WTC11 (cell line): ENCODE measurements at regions not wholly inside any gene's neighbourhood (a gene's known extent, or its start where the extent isn't known, plus 50 kb on each side); places are given as distances from the start of the nearest gene placed in this dataset.
"Not testable (repeated sequence)": the region's sequence is repeated elsewhere in the genome, so short reads cannot be mapped to it uniquely, and the experiment has no call there.

Experiments used
- ATAC-seq: fragments of 200-7000 bp; cut with Tn5 transposase; 2 replicates; pipeline ENCODE4 v1.10.0; 2021; ENCODE audit warnings: mild to moderate bottlenecking, moderate library complexity
- CTCF ChIA-PET: fragments of 300-600 bp; sonication (Branson Sonifier 250); formaldehyde crosslinking; loops from one replicate; lab custom pipeline; 2021; ENCODE audit warnings: antibody characterized with exemption; lab: Charles Lee
- POLR2A ChIA-PET: fragments of 350-600 bp; sonication (Branson Sonifier 250); formaldehyde crosslinking; loops from one replicate; lab custom pipeline; 2021; ENCODE audit warnings: antibody characterized with exemption; lab: Charles Lee
- DNase-seq: peaks from one replicate; pipeline ENCODE4 v3.0.0; 2021; ENCODE audit warnings: low spot score
- H3K27ac Mint-ChIP-seq: 2 replicates; pipeline ENCODE4 v1.8.0; 2021; ENCODE audit warnings: mixed read lengths
- H3K27me3 Mint-ChIP-seq: 2 replicates; pipeline ENCODE4 v1.8.0; 2021; ENCODE audit warnings: low read depth, mild to moderate bottlenecking, moderate library complexity, mixed read lengths
- H3K36me3 Mint-ChIP-seq: 2 replicates; pipeline ENCODE4 v1.8.0; 2021; ENCODE audit warnings: mixed read lengths
- H3K4me1 Mint-ChIP-seq: 2 replicates; pipeline ENCODE4 v1.8.0; 2022; ENCODE audit warnings: mixed read lengths
- H3K4me3 Mint-ChIP-seq: 2 replicates; pipeline ENCODE4 v1.8.0; 2021; ENCODE audit warnings: mild to moderate bottlenecking, moderate library complexity, mixed read lengths
- H3K9me3 Mint-ChIP-seq: 2 replicates; pipeline ENCODE4 v1.8.0; 2021; ENCODE audit warnings: mixed read lengths
- EMX1 ChIP-seq: fragments of 250-450 bp; sonication (Bioruptor Pico); IDR thresholded peaks from 2 replicates; pipeline ENCODE4 v1.8.0; 2021; ENCODE audit warnings: mild to moderate bottlenecking
- MXD4 ChIP-seq: fragments of 250-450 bp; sonication (Bioruptor Pico); IDR thresholded peaks from 2 replicates; pipeline ENCODE4 v1.8.0; 2021; ENCODE audit warnings: mild to moderate bottlenecking, moderate library complexity, borderline replicate concordance
- NFYB ChIP-seq: sonication (generic); formaldehyde crosslinking; conservative IDR thresholded peaks from 2 replicates; pipeline ENCODE4 v1.8.0; 2022; ENCODE audit warnings: low read depth, missing genetic modification reagents
- SMAD3 ChIP-seq: sonication (generic); formaldehyde crosslinking; IDR thresholded peaks from 2 replicates; pipeline ENCODE4 v1.8.0; 2022; ENCODE audit warnings: missing genetic modification reagents, mild to moderate bottlenecking, borderline replicate concordance
- SOX15 ChIP-seq: fragments of 250-450 bp; sonication (Bioruptor Pico); IDR thresholded peaks from 2 replicates; pipeline ENCODE4 v1.9.0; 2021; ENCODE audit warnings: mild to moderate bottlenecking
- ZBTB21 ChIP-seq: sonication (generic); formaldehyde crosslinking; IDR thresholded peaks from 2 replicates; pipeline ENCODE4 v1.8.1; 2023; ENCODE audit warnings: mild to moderate bottlenecking, missing genetic modification reagents, borderline replicate concordance
- ZNF219 ChIP-seq: sonication (generic); formaldehyde crosslinking; IDR thresholded peaks from 2 replicates; pipeline ENCODE4 v1.8.0; 2023; ENCODE audit warnings: missing genetic modification reagents, mild to moderate bottlenecking, borderline replicate concordance
- ZNF423 ChIP-seq: fragments of 250-450 bp; sonication (Bioruptor Pico); IDR thresholded peaks from 2 replicates; pipeline ENCODE4 v2.1.2; 2022; ENCODE audit warnings: mild to moderate bottlenecking, moderate library complexity
- TF ChIP-seq, protein P1 (sequence below): fragments of 250-450 bp; sonication (Bioruptor Pico); IDR thresholded peaks from 2 replicates; pipeline ENCODE4 v1.9.0; 2021; ENCODE audit warnings: mild to moderate bottlenecking
- TF ChIP-seq, protein P2 (sequence below): sonication (generic); formaldehyde crosslinking; IDR thresholded peaks from 2 replicates; pipeline ENCODE4 v1.8.0; 2023; ENCODE audit warnings: missing genetic modification reagents, mild to moderate bottlenecking, borderline replicate concordance
- TF ChIP-seq, protein P3 (sequence below): fragments of 250-450 bp; sonication (Bioruptor Pico); conservative IDR thresholded peaks from 2 replicates; pipeline ENCODE4 v1.9.0; 2021; ENCODE audit warnings: mild to moderate bottlenecking
- TF ChIP-seq, protein P4 (sequence below): sonication (generic); formaldehyde crosslinking; IDR thresholded peaks from 2 replicates; pipeline ENCODE4 v1.8.1; 2022; ENCODE audit warnings: missing genetic modification reagents, borderline replicate concordance
- TF ChIP-seq, protein P5 (sequence below): sonication (generic); formaldehyde crosslinking; IDR thresholded peaks from 2 replicates; pipeline ENCODE4 v1.8.1; 2022; ENCODE audit warnings: low read depth, missing genetic modification reagents, borderline replicate concordance
- TF ChIP-seq, protein P6 (sequence below): sonication (generic); formaldehyde crosslinking; IDR thresholded peaks from 2 replicates; pipeline ENCODE4 v1.8.0; 2022; ENCODE audit warnings: missing genetic modification reagents
- TF ChIP-seq, protein P7 (sequence below): fragments of 250-450 bp; sonication (Bioruptor Pico); IDR thresholded peaks from 2 replicates; pipeline ENCODE4 v1.9.0; 2021; ENCODE audit warnings: mild to moderate bottlenecking

DNA sequence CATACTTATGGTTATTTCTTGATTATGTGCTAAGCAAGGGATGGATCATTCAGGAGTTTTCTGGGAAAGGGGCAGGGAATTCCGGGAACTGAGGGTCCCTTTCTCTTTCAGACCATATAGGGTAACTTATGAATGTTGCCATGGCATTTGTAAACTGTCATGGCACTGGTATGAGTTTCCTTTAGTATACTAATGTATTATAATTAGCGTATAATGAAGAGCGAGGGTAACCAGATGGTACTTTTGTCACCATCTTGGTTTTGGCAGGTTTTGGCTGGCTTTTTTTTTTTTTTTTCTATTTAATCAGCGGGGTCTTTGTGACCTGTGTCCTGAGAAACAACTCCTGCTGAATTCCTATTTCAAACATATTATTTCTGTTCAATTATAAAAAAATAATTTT, 237.6 kb upstream of the PTER start:
- Mint-ChIP-seq H3K4me1 (peaks cover 36% of the 10 kb centered on the region), H3K36me3 (peaks cover 29% of the 10 kb centered on the region), H3K9me3 (peaks cover 46% of the 10 kb centered on the region), H3K27ac (no peak overlapping the region), H3K4me3 (no peak overlapping the region), H3K27me3 (no peaks in the 10 kb centered on the region; the same call in none of the 2 replicates)
- DNase-seq = no peak
- TF ChIP-seq MXD4 = no peak
- no peak for TF ChIP-seq ZBTB21 (CRISPR knock-in tag)
- TF ChIP-seq, protein P1, sequence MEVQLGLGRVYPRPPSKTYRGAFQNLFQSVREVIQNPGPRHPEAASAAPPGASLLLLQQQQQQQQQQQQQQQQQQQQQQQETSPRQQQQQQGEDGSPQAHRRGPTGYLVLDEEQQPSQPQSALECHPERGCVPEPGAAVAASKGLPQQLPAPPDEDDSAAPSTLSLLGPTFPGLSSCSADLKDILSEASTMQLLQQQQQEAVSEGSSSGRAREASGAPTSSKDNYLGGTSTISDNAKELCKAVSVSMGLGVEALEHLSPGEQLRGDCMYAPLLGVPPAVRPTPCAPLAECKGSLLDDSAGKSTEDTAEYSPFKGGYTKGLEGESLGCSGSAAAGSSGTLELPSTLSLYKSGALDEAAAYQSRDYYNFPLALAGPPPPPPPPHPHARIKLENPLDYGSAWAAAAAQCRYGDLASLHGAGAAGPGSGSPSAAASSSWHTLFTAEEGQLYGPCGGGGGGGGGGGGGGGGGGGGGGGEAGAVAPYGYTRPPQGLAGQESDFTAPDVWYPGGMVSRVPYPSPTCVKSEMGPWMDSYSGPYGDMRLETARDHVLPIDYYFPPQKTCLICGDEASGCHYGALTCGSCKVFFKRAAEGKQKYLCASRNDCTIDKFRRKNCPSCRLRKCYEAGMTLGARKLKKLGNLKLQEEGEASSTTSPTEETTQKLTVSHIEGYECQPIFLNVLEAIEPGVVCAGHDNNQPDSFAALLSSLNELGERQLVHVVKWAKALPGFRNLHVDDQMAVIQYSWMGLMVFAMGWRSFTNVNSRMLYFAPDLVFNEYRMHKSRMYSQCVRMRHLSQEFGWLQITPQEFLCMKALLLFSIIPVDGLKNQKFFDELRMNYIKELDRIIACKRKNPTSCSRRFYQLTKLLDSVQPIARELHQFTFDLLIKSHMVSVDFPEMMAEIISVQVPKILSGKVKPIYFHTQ (CRISPR knock-in tag) = no peak
- no peak for ATAC-seq
- CTCF ChIA-PET = no interaction called here
- POLR2A ChIA-PET = no interaction called here

DNA sequence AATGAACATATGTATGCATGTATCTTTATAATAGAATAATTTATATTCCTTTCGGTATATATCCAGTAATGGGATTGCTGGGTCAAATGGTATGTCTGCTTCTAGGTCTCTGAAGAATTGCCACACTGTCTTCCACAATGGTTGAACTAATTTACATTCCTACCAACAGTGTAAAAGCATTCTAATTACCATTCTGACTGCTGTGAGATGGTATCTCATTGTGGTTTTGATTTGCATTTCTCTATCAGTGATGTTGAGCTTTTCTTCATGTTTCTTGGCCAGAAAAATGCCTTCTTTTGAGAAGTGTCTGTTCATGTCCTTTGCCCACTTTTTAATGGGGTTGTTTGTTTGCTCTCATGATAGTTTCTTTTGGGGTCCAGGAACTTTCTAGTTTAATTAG, 213.2 kb upstream of the PTER start:
- Mint-ChIP-seq H3K9me3 (peaks cover 71% of the 10 kb centered on the region), H3K36me3 (peaks cover 64% of the 10 kb centered on the region)
- DNase-seq, POLR2A ChIA-PET, ATAC-seq, H3K27ac Mint-ChIP-seq, H3K4me1 Mint-ChIP-seq, H3K4me3 Mint-ChIP-seq, CTCF ChIA-PET, H3K27me3 Mint-ChIP-seq: not testable (repeated sequence)

DNA sequence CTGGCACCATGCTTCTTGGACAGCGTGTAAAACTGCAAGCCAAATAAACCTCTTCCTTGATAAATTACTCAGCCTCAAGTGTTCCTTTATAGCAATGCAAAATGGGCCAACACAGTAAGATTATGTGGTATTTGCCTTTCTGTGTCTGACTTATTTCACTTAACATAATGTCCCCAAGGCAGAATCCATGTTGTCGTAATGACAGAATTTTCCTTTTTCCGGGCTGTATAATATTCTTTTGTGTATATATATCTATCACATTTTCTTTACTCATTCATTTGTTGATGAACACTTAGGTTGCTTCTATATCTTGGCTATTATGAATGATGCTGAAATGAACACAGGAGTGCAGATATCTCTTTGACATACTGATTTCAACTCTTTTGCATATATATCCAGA, 209.1 kb upstream of the PTER start:
- peaks cover 38% of the 10 kb centered on the region for H3K9me3 Mint-ChIP-seq
- peaks cover 22% of the 10 kb centered on the region for H3K4me1 Mint-ChIP-seq
- POLR2A ChIA-PET = no interaction called here
- H3K36me3 Mint-ChIP-seq = peaks cover 30% of the 10 kb centered on the region
- DNase-seq = no peak
- CTCF ChIA-PET = no interaction called here
- ATAC-seq = no peak
- no peak overlapping the region for H3K4me3 Mint-ChIP-seq
- no peak overlapping the region for H3K27ac Mint-ChIP-seq
- H3K27me3 Mint-ChIP-seq = peaks cover 5% of the 10 kb centered on the region; the same call in 1 of the 2 replicates
- TF ChIP-seq NFYB (CRISPR knock-in tag) (no peak), ZNF219 (CRISPR knock-in tag) (no peak), SOX15 (no peak), ZBTB21 (CRISPR knock-in tag) (no peak), SMAD3 (CRISPR knock-in tag) (no peak), ZNF423 (CRISPR knock-in tag) (no peak), EMX1 (CRISPR knock-in tag) (no peak)
- TF ChIP-seq, protein P2, sequence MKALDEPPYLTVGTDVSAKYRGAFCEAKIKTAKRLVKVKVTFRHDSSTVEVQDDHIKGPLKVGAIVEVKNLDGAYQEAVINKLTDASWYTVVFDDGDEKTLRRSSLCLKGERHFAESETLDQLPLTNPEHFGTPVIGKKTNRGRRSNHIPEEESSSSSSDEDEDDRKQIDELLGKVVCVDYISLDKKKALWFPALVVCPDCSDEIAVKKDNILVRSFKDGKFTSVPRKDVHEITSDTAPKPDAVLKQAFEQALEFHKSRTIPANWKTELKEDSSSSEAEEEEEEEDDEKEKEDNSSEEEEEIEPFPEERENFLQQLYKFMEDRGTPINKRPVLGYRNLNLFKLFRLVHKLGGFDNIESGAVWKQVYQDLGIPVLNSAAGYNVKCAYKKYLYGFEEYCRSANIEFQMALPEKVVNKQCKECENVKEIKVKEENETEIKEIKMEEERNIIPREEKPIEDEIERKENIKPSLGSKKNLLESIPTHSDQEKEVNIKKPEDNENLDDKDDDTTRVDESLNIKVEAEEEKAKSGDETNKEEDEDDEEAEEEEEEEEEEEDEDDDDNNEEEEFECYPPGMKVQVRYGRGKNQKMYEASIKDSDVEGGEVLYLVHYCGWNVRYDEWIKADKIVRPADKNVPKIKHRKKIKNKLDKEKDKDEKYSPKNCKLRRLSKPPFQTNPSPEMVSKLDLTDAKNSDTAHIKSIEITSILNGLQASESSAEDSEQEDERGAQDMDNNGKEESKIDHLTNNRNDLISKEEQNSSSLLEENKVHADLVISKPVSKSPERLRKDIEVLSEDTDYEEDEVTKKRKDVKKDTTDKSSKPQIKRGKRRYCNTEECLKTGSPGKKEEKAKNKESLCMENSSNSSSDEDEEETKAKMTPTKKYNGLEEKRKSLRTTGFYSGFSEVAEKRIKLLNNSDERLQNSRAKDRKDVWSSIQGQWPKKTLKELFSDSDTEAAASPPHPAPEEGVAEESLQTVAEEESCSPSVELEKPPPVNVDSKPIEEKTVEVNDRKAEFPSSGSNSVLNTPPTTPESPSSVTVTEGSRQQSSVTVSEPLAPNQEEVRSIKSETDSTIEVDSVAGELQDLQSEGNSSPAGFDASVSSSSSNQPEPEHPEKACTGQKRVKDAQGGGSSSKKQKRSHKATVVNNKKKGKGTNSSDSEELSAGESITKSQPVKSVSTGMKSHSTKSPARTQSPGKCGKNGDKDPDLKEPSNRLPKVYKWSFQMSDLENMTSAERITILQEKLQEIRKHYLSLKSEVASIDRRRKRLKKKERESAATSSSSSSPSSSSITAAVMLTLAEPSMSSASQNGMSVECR = no peak
- TF ChIP-seq, protein P3, sequence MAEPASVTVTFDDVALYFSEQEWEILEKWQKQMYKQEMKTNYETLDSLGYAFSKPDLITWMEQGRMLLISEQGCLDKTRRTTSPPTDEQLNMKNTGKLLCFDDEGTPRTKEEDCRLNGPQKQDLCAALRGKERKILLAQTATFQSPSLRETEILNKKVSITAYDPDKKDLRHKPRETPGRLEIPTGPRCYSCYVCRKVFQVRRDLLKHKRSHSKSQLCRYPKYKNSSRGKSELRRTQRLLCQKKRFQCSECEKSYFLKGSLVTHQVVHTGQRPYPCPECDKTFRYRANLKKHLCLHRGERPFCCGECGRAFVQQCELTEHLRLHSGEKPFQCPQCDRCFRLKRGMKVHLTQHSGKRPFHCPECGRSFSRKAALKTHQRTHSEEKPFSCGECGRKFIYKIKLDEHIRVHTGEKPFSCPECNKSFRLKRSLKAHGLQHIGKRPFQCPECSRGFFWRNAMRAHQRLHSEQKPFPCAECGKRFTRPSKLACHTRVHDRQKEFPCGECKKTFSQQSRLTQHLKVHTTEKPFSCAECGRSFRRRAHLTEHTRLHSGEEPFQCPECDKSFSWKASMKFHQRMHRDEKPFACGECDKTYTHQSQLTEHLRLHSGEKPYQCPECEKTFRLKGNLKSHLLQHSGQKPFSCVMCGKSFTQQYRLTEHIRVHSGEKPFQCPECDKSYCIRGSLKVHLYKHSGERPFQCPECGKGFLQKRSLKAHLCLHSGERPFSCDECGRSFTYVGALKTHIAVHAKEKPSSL (CRISPR knock-in tag) = no peak
- TF ChIP-seq, protein P4, sequence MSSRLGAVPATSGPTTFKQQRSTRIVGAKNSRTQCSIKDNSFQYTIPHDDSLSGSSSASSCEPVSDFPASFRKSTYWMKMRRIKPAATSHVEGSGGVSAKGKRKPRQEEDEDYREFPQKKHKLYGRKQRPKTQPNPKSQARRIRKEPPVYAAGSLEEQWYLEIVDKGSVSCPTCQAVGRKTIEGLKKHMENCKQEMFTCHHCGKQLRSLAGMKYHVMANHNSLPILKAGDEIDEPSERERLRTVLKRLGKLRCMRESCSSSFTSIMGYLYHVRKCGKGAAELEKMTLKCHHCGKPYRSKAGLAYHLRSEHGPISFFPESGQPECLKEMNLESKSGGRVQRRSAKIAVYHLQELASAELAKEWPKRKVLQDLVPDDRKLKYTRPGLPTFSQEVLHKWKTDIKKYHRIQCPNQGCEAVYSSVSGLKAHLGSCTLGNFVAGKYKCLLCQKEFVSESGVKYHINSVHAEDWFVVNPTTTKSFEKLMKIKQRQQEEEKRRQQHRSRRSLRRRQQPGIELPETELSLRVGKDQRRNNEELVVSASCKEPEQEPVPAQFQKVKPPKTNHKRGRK (CRISPR knock-in tag) = no peak
- TF ChIP-seq, protein P5, sequence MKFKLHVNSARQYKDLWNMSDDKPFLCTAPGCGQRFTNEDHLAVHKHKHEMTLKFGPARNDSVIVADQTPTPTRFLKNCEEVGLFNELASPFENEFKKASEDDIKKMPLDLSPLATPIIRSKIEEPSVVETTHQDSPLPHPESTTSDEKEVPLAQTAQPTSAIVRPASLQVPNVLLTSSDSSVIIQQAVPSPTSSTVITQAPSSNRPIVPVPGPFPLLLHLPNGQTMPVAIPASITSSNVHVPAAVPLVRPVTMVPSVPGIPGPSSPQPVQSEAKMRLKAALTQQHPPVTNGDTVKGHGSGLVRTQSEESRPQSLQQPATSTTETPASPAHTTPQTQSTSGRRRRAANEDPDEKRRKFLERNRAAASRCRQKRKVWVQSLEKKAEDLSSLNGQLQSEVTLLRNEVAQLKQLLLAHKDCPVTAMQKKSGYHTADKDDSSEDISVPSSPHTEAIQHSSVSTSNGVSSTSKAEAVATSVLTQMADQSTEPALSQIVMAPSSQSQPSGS (CRISPR knock-in tag) = no peak
- TF ChIP-seq, protein P6, sequence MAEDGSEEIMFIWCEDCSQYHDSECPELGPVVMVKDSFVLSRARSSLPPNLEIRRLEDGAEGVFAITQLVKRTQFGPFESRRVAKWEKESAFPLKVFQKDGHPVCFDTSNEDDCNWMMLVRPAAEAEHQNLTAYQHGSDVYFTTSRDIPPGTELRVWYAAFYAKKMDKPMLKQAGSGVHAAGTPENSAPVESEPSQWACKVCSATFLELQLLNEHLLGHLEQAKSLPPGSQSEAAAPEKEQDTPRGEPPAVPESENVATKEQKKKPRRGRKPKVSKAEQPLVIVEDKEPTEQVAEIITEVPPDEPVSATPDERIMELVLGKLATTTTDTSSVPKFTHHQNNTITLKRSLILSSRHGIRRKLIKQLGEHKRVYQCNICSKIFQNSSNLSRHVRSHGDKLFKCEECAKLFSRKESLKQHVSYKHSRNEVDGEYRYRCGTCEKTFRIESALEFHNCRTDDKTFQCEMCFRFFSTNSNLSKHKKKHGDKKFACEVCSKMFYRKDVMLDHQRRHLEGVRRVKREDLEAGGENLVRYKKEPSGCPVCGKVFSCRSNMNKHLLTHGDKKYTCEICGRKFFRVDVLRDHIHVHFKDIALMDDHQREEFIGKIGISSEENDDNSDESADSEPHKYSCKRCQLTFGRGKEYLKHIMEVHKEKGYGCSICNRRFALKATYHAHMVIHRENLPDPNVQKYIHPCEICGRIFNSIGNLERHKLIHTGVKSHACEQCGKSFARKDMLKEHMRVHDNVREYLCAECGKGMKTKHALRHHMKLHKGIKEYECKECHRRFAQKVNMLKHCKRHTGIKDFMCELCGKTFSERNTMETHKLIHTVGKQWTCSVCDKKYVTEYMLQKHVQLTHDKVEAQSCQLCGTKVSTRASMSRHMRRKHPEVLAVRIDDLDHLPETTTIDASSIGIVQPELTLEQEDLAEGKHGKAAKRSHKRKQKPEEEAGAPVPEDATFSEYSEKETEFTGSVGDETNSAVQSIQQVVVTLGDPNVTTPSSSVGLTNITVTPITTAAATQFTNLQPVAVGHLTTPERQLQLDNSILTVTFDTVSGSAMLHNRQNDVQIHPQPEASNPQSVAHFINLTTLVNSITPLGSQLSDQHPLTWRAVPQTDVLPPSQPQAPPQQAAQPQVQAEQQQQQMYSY (CRISPR knock-in tag) = no peak
- TF ChIP-seq, protein P7, sequence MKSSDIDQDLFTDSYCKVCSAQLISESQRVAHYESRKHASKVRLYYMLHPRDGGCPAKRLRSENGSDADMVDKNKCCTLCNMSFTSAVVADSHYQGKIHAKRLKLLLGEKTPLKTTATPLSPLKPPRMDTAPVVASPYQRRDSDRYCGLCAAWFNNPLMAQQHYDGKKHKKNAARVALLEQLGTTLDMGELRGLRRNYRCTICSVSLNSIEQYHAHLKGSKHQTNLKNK (CRISPR knock-in tag) = no peak
